ENCODE measurements at regions not wholly inside any gene's neighbourhood (a gene's known extent, or its start where the extent isn't known, plus 50 kb on each side); places are given as distances from the start of the nearest gene placed in this dataset.

GRCh38 chr1:245008761-245009160, 144.4 kb upstream of the HNRNPU start:
- no peak overlapping the region for H3K9ac ChIP-seq (ENCODE audit: control insufficient read depth, insufficient read depth, low read length)
- FAIRE-seq (no peak), ATAC-seq (no peak), DNase-seq (ENCODE audit: low read depth, low spot score) (no peak)
- H4K20me1 ChIP-seq (ENCODE audit: control insufficient read depth, insufficient read depth): no peaks in the 10 kb centered on the region
- H3K4me1 ChIP-seq (ENCODE audit: control insufficient read depth, insufficient read depth, low read length): no peaks in the 10 kb centered on the region
- no peak overlapping the region for H2AFZ ChIP-seq (ENCODE audit: control insufficient read depth, low read depth, low read length)
- no peaks in the 10 kb centered on the region for H3K79me2 ChIP-seq (ENCODE audit: control insufficient read depth, insufficient read depth, low read length)
- CTCF ChIA-PET: interaction anchor here (0.9 to 1.5 kb wide), 2 partner anchors 17 to 33 kb away, joined by 3 to 6 read pairs; no protein-coding TSS in a partner anchor
- intact Hi-C loops (cut with micrococcal nuclease; ENCODE audit: unreplicated experiment) (no loop called here), in situ Hi-C loops (cut with MboI) (no loop called here)
- RAD21 ChIA-PET (ENCODE audit: unreplicated experiment): interaction anchor here (1.2 to 1.6 kb wide), 2 partner anchors 34 to 40 kb away, joined by 3 to 4 read pairs; a partner anchor contains a TSS
- H3K27me3 ChIP-seq (replicated peaks in 1 of 2; ENCODE audit: control insufficient read depth in 2 of 2, insufficient read depth in 2 of 2, low read length in 1 of 2): no peaks in the 10 kb centered on the region
- no peaks in the 10 kb centered on the region for H3K9me3 ChIP-seq (replicated peaks; ENCODE audit: control insufficient read depth, insufficient read depth, low read length)
- H3K36me3 ChIP-seq (ENCODE audit: control insufficient read depth in 2 of 2, insufficient read depth in 2 of 2, low read length in 1 of 2): no peaks in the 10 kb centered on the region
- 52% methylated on average over 3 of the region's 5 CpGs for WGBS (ENCODE audit: insufficient coverage, insufficient replicate concordance, low lambda C conversion rate, missing lambda C conversion rate)
- H3K4me2 ChIP-seq (ENCODE audit: control insufficient read depth, insufficient read depth): no peak overlapping the region
- no peak overlapping the region for H3K27ac ChIP-seq (ENCODE audit: control insufficient read depth, insufficient read depth)
- SMC1A ChIA-PET (ENCODE audit: uncharacterized antibody, unreplicated experiment): interaction anchor here (1.1 to 1.9 kb wide), 3 partner anchors 8 to 34 kb away, joined by 3 to 10 read pairs (median 7); no protein-coding TSS in a partner anchor
- POLR2A ChIA-PET: interaction anchor here (0.6 kb wide), 1 partner anchor 15 kb away, joined by 3 read pairs; no protein-coding TSS in a partner anchor
- H3K4me3 ChIP-seq: no peak overlapping the region
- BruUV-seq (replicated peaks): no TSS peak
- TF ChIP-seq ZBTB4 (CRISPR knock-in tag; IDR thresholded peaks at IDR 0.05): no peak
- no peak for TF ChIP-seq HDAC6 (IDR thresholded peaks at IDR 0.05; ENCODE audit: unreplicated experiment)

- Histone ChIP-seq H3K4me1 (ENCODE audit: control insufficient read depth, insufficient read depth, low read length) (no peaks in the 10 kb centered on the region), H3K4me3 (no peak overlapping the region), H3K27me3 (replicated peaks in 1 of 2; ENCODE audit: control insufficient read depth in 2 of 2, insufficient read depth in 2 of 2, low read length in 1 of 2) (no peaks in the 10 kb centered on the region), H2AFZ (ENCODE audit: control insufficient read depth, low read depth, low read length) (no peak overlapping the region), H3K9ac (ENCODE audit: control insufficient read depth, insufficient read depth, low read length) (no peak overlapping the region), H3K79me2 (ENCODE audit: control insufficient read depth, insufficient read depth, low read length) (no peaks in the 10 kb centered on the region), H3K9me3 (replicated peaks; ENCODE audit: control insufficient read depth, insufficient read depth, low read length) (no peaks in the 10 kb centered on the region), H4K20me1 (ENCODE audit: control insufficient read depth, insufficient read depth) (no peaks in the 10 kb centered on the region), H3K27ac (ENCODE audit: control insufficient read depth, insufficient read depth) (no peak overlapping the region), H3K36me3 (ENCODE audit: control insufficient read depth in 2 of 2, insufficient read depth in 2 of 2, low read length in 1 of 2) (no peaks in the 10 kb centered on the region), H3K4me2 (ENCODE audit: control insufficient read depth, insufficient read depth) (no peak overlapping the region)
- ChIA-PET POLR2A (interaction anchor here (0.5 to 0.6 kb wide), 3 partner anchors 14 to 180 kb away, joined by 3 to 5 read pairs (median 3); no protein-coding TSS in a partner anchor), SMC1A (ENCODE audit: uncharacterized antibody, unreplicated experiment) (interaction anchor here (0.9 to 1.9 kb wide), 4 partner anchors 9 to 35 kb away, joined by 3 to 10 read pairs (median 5); no protein-coding TSS in a partner anchor), CTCF (interaction anchor here (0.5 to 1.5 kb wide), 3 partner anchors 16 to 34 kb away, joined by 3 to 6 read pairs (median 3); no protein-coding TSS in a partner anchor), RAD21 (ENCODE audit: unreplicated experiment) (interaction anchor here (0.5 to 1.6 kb wide), 3 partner anchors 35 to 278 kb away, joined by 3 to 5 read pairs (median 4); a partner anchor contains a TSS)
- no TSS peak for BruUV-seq (replicated peaks)
- in situ Hi-C loops (cut with MboI): no loop called here
- 75% methylated on average over 5 of the region's 5 CpGs for WGBS (ENCODE audit: insufficient coverage, insufficient replicate concordance, low lambda C conversion rate, missing lambda C conversion rate)
- FAIRE-seq (no peak), DNase-seq (ENCODE audit: low read depth, low spot score) (no peak), ATAC-seq (no peak)
- intact Hi-C loops (cut with micrococcal nuclease; ENCODE audit: unreplicated experiment): no loop called here
- TF ChIP-seq ZNF274 (IDR thresholded peaks at IDR 0.05; ENCODE audit: insufficient read depth, insufficient read length) (no peak), MTA2 (IDR thresholded peaks at IDR 0.05; ENCODE audit: low read depth) (no peak), ASH2L (IDR thresholded peaks at IDR 0.05; ENCODE audit: borderline replicate concordance, low read depth) (no peak), EED (IDR thresholded peaks at IDR 0.05; ENCODE audit: low read depth) (no peak)
- TF ChIP-seq, protein P1, sequence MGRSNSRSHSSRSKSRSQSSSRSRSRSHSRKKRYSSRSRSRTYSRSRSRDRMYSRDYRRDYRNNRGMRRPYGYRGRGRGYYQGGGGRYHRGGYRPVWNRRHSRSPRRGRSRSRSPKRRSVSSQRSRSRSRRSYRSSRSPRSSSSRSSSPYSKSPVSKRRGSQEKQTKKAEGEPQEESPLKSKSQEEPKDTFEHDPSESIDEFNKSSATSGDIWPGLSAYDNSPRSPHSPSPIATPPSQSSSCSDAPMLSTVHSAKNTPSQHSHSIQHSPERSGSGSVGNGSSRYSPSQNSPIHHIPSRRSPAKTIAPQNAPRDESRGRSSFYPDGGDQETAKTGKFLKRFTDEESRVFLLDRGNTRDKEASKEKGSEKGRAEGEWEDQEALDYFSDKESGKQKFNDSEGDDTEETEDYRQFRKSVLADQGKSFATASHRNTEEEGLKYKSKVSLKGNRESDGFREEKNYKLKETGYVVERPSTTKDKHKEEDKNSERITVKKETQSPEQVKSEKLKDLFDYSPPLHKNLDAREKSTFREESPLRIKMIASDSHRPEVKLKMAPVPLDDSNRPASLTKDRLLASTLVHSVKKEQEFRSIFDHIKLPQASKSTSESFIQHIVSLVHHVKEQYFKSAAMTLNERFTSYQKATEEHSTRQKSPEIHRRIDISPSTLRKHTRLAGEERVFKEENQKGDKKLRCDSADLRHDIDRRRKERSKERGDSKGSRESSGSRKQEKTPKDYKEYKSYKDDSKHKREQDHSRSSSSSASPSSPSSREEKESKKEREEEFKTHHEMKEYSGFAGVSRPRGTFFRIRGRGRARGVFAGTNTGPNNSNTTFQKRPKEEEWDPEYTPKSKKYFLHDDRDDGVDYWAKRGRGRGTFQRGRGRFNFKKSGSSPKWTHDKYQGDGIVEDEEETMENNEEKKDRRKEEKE (IDR thresholded peaks at IDR 0.05): no peak
- TF ChIP-seq, protein P2, sequence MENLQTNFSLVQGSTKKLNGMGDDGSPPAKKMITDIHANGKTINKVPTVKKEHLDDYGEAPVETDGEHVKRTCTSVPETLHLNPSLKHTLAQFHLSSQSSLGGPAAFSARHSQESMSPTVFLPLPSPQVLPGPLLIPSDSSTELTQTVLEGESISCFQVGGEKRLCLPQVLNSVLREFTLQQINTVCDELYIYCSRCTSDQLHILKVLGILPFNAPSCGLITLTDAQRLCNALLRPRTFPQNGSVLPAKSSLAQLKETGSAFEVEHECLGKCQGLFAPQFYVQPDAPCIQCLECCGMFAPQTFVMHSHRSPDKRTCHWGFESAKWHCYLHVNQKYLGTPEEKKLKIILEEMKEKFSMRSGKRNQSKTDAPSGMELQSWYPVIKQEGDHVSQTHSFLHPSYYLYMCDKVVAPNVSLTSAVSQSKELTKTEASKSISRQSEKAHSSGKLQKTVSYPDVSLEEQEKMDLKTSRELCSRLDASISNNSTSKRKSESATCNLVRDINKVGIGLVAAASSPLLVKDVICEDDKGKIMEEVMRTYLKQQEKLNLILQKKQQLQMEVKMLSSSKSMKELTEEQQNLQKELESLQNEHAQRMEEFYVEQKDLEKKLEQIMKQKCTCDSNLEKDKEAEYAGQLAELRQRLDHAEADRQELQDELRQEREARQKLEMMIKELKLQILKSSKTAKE (IDR thresholded peaks at IDR 0.05; ENCODE audit: low read depth, poor library complexity, severe bottlenecking): no peak
These were observed 143.5 kb upstream of the HNRNPU start for GRCh38 chr1:245007852-245008251.
